HAP-1 (cell line): ENCODE measurements at regions not wholly inside any gene's neighbourhood (a gene's known extent, or its start where the extent isn't known, plus 50 kb on each side); places are given as distances from the start of the nearest gene placed in this dataset.

Experiments
- DNase-seq, 2 experiments: peaks; one replicate each; pipeline ENCODE4 v3.0.0-alpha.2; 2016 to 2020; ENCODE audit warnings: low spot score in 2 of 2
- H3K27me3 ChIP-seq: fragments of 250-450 bp; sonication (Bioruptor Pico); 2 replicates; pipeline ENCODE4 v1.5.1; 2020; ENCODE audit warnings: low read depth, mild to moderate bottlenecking, moderate library complexity
- H3K36me3 ChIP-seq: fragments of 250-450 bp; sonication (Bioruptor Pico); replicated peaks from 2 replicates; pipeline ENCODE4 v1.5.1; 2020; ENCODE audit warnings: mild to moderate bottlenecking
- H3K4me1 ChIP-seq: fragments of 250-450 bp; sonication (Bioruptor Pico); 2 replicates; pipeline ENCODE4 v1.5.1; 2020; ENCODE audit warnings: mild to moderate bottlenecking
- H3K4me3 ChIP-seq: fragments of 250-450 bp; sonication (Bioruptor Pico); 2 replicates; pipeline ENCODE4 v1.5.1; 2020; ENCODE audit warnings: mild to moderate bottlenecking, moderate library complexity
- H3K9me3 ChIP-seq: fragments of 250-450 bp; sonication (Bioruptor Pico); 2 replicates; pipeline ENCODE4 v1.5.1; 2020; ENCODE audit warnings: mild to moderate bottlenecking, moderate library complexity
- in situ Hi-C: fragments of 300-500 bp; cut with MboI; formaldehyde crosslinking; loops from 3 replicates; pipeline ENCODE4 v1.14.3; 2020; ENCODE audit warnings: low sequenced_read_pairs, inconsistent platforms, mixed read lengths

- Histone ChIP-seq H3K4me1 (peaks cover 4% of the 10 kb centered on the region; the same call in 1 of the 2 replicates), H3K9me3 (no peaks in the 10 kb centered on the region; the same call in 1 of the 2 replicates), H3K36me3 (no peaks in the 10 kb centered on the region), H3K27me3 (no peaks in the 10 kb centered on the region), H3K4me3 (no peak overlapping the region)
- no peak for DNase-seq
- in situ Hi-C loops: no loop called here
Measured at GRCh38 chr14:84751745-84752144, 778.2 kb upstream of the FLRT2 start.

- Histone ChIP-seq H3K4me3 (no peak overlapping the region), H3K9me3 (no peaks in the 10 kb centered on the region), H3K4me1 (no peaks in the 10 kb centered on the region), H3K36me3 (no peaks in the 10 kb centered on the region), H3K27me3 (no peaks in the 10 kb centered on the region)
- DNase-seq: no peak
- in situ Hi-C loops: no loop called here
Measured at GRCh38 chr14:84760489-84761126, 769.3 kb upstream of the FLRT2 start.

- in situ Hi-C loops: no loop called here
- H3K27me3 ChIP-seq: no peaks in the 10 kb centered on the region
- H3K4me1 ChIP-seq: no peaks in the 10 kb centered on the region
- H3K36me3 ChIP-seq: no peaks in the 10 kb centered on the region
- no peak overlapping the region for H3K4me3 ChIP-seq
- H3K9me3 ChIP-seq: no peaks in the 10 kb centered on the region
- no peak for DNase-seq
Measured at GRCh38 chr14:84767434-84767833, 762.5 kb upstream of the FLRT2 start.

GRCh38 chr14:84770030-84770429 lies 759.9 kb upstream of the FLRT2 start:
- Histone ChIP-seq H3K4me3 (no peak overlapping the region), H3K27me3 (no peaks in the 10 kb centered on the region), H3K36me3 (no peaks in the 10 kb centered on the region), H3K9me3 (no peaks in the 10 kb centered on the region), H3K4me1 (no peaks in the 10 kb centered on the region)
- DNase-seq: no peak
- in situ Hi-C loops: no loop called here

GRCh38 chr14:84777356-84777755 lies 752.6 kb upstream of the FLRT2 start:
- no peaks in the 10 kb centered on the region for H3K27me3 ChIP-seq
- H3K36me3 ChIP-seq: no peaks in the 10 kb centered on the region
- in situ Hi-C loops: no loop called here
- H3K4me3 ChIP-seq: no peak overlapping the region
- no peaks in the 10 kb centered on the region for H3K4me1 ChIP-seq
- no peaks in the 10 kb centered on the region for H3K9me3 ChIP-seq
- no peak for DNase-seq

- H3K4me3 ChIP-seq: no peak overlapping the region
- no peaks in the 10 kb centered on the region for H3K4me1 ChIP-seq
- no peaks in the 10 kb centered on the region for H3K9me3 ChIP-seq
- in situ Hi-C loops: no loop called here
- DNase-seq: no peak
- no peaks in the 10 kb centered on the region for H3K27me3 ChIP-seq
- H3K36me3 ChIP-seq: no peaks in the 10 kb centered on the region
Measured at GRCh38 chr14:84782902-84783301, 747.0 kb upstream of the FLRT2 start.

- H3K4me1 ChIP-seq: no peaks in the 10 kb centered on the region
- H3K9me3 ChIP-seq: no peaks in the 10 kb centered on the region
- DNase-seq: no peak
- no peaks in the 10 kb centered on the region for H3K27me3 ChIP-seq
- in situ Hi-C loops: no loop called here
- no peak overlapping the region for H3K4me3 ChIP-seq
- H3K36me3 ChIP-seq: no peaks in the 10 kb centered on the region
Measured at GRCh38 chr14:84783511-84783910, 746.4 kb upstream of the FLRT2 start.

- H3K4me3 ChIP-seq: no peak overlapping the region
- no peak for DNase-seq
- no peaks in the 10 kb centered on the region for H3K4me1 ChIP-seq
- H3K9me3 ChIP-seq: no peaks in the 10 kb centered on the region
- no peaks in the 10 kb centered on the region for H3K36me3 ChIP-seq
- no peaks in the 10 kb centered on the region for H3K27me3 ChIP-seq
- in situ Hi-C loops: no loop called here
Measured at GRCh38 chr14:84785996-84786395, 743.9 kb upstream of the FLRT2 start.

- H3K27me3 ChIP-seq: no peaks in the 10 kb centered on the region
- H3K4me3 ChIP-seq: no peak overlapping the region
- no peak for DNase-seq
- in situ Hi-C loops: no loop called here
- no peaks in the 10 kb centered on the region for H3K4me1 ChIP-seq
- no peaks in the 10 kb centered on the region for H3K36me3 ChIP-seq
- no peaks in the 10 kb centered on the region for H3K9me3 ChIP-seq
Measured at GRCh38 chr14:84789012-84789411, 740.9 kb upstream of the FLRT2 start.

- no peak overlapping the region for H3K4me3 ChIP-seq
- H3K4me1 ChIP-seq: no peaks in the 10 kb centered on the region
- no peaks in the 10 kb centered on the region for H3K9me3 ChIP-seq
- no peaks in the 10 kb centered on the region for H3K27me3 ChIP-seq
- no peak for DNase-seq
- H3K36me3 ChIP-seq: no peaks in the 10 kb centered on the region
- in situ Hi-C loops: no loop called here
Measured at GRCh38 chr14:84792722-84793410, 737.1 kb upstream of the FLRT2 start.

- H3K9me3 ChIP-seq: no peaks in the 10 kb centered on the region
- H3K36me3 ChIP-seq: no peaks in the 10 kb centered on the region
- DNase-seq: no peak
- no peaks in the 10 kb centered on the region for H3K27me3 ChIP-seq
- H3K4me1 ChIP-seq: no peaks in the 10 kb centered on the region
- in situ Hi-C loops: no loop called here
- H3K4me3 ChIP-seq: no peak overlapping the region
Measured at GRCh38 chr14:84797326-84797725, 732.6 kb upstream of the FLRT2 start.

GRCh38 chr14:84804468-84804867 lies 725.5 kb upstream of the FLRT2 start:
- no peaks in the 10 kb centered on the region for H3K9me3 ChIP-seq
- H3K27me3 ChIP-seq: no peaks in the 10 kb centered on the region
- DNase-seq: no peak
- in situ Hi-C loops: no loop called here
- no peaks in the 10 kb centered on the region for H3K4me1 ChIP-seq
- H3K4me3 ChIP-seq: no peak overlapping the region
- no peaks in the 10 kb centered on the region for H3K36me3 ChIP-seq

- H3K4me3 ChIP-seq: no peak overlapping the region
- no peaks in the 10 kb centered on the region for H3K27me3 ChIP-seq
- in situ Hi-C loops: no loop called here
- no peaks in the 10 kb centered on the region for H3K36me3 ChIP-seq
- H3K4me1 ChIP-seq: no peaks in the 10 kb centered on the region
- no peaks in the 10 kb centered on the region for H3K9me3 ChIP-seq
- no peak for DNase-seq
Measured at GRCh38 chr14:84804895-84805294, 725.0 kb upstream of the FLRT2 start.

- no peaks in the 10 kb centered on the region for H3K27me3 ChIP-seq
- H3K4me1 ChIP-seq: no peaks in the 10 kb centered on the region
- H3K36me3 ChIP-seq: no peaks in the 10 kb centered on the region
- no peak for DNase-seq
- no peaks in the 10 kb centered on the region for H3K9me3 ChIP-seq
- in situ Hi-C loops: no loop called here
- no peak overlapping the region for H3K4me3 ChIP-seq
Measured at GRCh38 chr14:84806181-84806580, 723.8 kb upstream of the FLRT2 start.

GRCh38 chr14:84806622-84807021 lies 723.3 kb upstream of the FLRT2 start:
- Histone ChIP-seq H3K4me3 (no peak overlapping the region), H3K36me3 (no peaks in the 10 kb centered on the region), H3K27me3 (no peaks in the 10 kb centered on the region), H3K9me3 (no peaks in the 10 kb centered on the region), H3K4me1 (no peaks in the 10 kb centered on the region)
- in situ Hi-C loops: no loop called here
- no peak for DNase-seq
